RCC 7860 (cell line): ENCODE measurements at regions not wholly inside any gene's neighbourhood (a gene's known extent, or its start where the extent isn't known, plus 50 kb on each side); places are given as distances from the start of the nearest gene placed in this dataset.

Experiments used
- DNase-seq: peaks from one replicate; pipeline ENCODE4 v3.0.0-alpha.2; 2015; ENCODE audit warnings: low spot score
- FAIRE-seq: peaks from 2 replicates; lab custom pipeline; 2012; peaks lifted over from hg19 to GRCh38; lab: Jason Lieb, UNC

DNA sequence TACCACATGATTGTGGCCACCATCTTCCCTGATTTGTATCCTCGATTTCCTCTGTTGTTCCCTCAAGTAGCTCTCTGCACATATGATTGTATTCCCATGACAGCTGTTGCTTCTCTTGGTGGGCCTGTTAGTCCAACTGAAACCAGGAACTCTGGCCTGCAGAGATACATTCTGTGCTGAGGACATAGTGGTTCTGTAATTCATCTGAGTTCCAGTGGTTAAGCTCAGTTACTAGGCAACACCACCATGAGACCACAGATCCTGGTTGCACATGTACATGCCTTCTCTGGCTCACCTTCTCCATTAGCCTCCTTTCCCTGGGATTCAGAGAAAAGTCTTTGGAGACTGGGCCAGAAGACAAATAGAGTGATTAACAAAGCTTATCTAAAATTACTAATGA, 172.1 kb upstream of the SLC7A11 start:
- no peak for DNase-seq
- FAIRE-seq: no peak

DNA sequence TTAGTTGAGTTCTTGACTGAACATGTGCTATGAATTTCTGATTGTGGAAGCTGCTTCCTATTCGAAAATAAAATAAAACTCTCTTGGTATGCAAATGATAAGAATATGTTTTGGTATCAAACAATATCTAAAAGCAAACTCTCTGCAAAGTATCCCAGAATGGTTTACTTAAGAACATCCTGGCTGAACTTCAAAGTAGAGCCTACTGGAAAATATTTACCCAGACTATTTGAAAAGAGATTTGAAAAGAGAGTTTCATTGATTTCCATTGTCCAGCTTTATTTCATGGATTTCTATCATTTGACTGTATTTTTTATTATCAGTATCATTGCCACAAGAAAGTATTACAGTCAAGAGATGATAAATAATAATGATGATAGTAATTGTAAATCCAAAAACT, 171.1 kb upstream of the SLC7A11 start:
- no peak for FAIRE-seq

DNA sequence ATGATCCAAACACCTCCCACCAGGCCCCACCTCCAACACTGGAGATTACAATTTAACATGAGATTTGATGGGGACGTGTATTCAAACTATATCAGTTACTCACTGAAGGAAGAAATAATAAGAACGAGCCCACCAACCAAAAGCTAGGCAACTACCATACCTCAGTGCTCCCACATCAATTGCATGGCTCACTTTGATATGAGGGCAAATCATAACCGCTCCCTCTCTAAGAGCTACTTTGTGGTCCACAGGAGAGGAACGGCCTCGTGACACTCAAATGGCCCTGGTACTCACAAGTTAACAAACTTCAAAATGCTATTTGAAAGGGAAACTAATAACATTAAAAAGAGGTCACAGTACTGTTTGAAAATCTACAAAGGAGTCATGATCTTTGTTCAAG, 170.7 kb upstream of the SLC7A11 start:
- DNase-seq: no peak

More for the DNA sequence above, 171.1 kb upstream of the SLC7A11 start:
- no peak for DNase-seq

DNA sequence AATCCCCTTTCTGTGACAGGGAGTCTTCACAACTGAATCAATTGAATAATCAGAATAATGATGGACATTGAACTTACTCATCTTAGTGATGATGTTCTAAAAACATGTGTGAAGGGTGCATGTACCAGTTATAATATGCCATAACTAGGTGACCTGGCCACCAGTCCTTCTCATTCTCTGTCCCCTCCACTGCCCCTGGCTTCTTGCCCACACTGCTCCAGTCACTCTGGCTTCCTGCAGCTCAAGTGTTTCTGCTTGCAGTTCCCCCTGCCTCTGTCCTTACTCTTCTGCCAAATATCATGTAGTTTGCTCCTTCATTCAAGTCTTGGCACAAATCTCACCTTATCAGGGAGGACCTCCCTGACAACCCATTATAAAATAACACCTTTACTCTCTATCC, 168.1 kb upstream of the SLC7A11 start:
- no peak for DNase-seq
- no peak for FAIRE-seq

More for the DNA sequence above, 170.7 kb upstream of the SLC7A11 start:
- no peak for FAIRE-seq

DNA sequence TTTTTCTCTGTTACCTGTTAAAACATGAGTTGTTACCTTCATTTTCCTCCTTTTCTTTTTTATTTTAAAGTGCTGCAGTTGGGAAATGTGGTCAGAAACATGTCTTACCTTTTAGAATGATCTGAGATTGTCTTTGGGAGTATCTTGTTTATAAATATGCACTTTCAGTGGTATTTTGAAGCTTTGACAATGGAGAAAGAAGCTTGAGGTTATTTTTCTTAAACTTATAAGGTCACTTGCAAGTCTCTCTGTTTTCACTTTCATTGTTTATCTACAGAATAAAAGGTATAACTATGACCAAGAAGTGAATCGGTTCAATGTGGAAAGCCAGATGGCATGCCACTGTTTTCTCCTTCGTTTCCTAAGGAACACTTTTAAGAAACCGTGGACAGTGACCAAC, 167.5 kb upstream of the SLC7A11 start:
- FAIRE-seq (no peak), DNase-seq (no peak)

DNA sequence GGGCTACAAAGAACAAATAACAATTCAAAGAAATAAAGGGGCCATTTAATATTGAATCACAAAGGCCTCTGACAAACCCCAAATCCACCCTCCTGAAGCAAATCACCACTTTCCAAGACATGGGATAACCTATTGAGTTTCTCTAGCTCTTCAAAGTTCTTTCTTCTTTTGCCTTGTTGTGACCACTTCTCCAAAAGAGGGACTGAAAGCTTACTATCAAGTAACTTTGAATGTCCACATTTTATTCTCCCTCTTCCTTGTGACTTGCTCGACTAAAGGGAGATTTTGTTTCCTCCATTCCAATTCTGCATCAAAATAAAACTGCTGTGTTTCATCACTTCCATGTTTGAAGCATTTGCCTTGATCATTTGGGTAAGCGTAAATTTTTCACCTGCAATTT, 166.6 kb upstream of the SLC7A11 start:
- DNase-seq (no peak), FAIRE-seq (no peak)

DNA sequence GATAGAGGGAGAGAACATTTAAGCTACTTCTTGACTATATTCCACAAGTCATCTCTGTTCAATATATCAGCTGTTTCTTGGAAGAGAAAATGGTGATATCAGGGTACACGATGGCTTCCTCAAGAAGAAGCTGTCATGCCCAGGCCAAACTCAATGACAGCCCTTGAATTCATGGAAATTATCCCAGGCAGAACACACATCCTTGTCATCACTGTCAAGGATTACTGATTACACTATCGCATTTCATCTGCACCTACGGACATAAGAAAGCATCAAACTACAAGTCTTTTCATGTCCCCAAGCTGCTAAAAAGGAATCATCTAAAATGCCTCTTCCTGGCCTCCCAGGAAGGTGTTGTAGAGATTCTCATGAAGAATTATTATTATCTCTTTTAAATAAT, 165.2 kb upstream of the SLC7A11 start:
- DNase-seq (no peak), FAIRE-seq (no peak)

DNA sequence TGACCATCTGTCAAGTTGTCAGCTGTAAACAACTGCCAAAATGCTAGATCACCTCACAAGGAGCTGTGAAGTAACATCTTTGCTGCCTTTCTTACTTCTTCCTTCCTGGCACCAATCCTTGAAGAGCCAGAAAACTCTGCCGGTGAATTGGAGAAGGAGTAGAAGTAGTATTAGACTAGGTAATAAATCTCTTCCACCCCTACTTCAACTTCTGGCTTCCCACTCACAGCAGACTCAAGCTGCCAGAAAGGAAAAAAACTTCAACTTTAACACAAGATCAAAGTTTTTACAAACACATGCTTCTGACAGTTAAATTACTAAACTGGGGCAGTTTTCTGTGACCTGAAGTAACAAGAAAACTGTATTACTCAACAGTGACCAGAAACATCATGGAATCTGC, 164.7 kb upstream of the SLC7A11 start:
- no peak for FAIRE-seq
- DNase-seq: no peak

DNA sequence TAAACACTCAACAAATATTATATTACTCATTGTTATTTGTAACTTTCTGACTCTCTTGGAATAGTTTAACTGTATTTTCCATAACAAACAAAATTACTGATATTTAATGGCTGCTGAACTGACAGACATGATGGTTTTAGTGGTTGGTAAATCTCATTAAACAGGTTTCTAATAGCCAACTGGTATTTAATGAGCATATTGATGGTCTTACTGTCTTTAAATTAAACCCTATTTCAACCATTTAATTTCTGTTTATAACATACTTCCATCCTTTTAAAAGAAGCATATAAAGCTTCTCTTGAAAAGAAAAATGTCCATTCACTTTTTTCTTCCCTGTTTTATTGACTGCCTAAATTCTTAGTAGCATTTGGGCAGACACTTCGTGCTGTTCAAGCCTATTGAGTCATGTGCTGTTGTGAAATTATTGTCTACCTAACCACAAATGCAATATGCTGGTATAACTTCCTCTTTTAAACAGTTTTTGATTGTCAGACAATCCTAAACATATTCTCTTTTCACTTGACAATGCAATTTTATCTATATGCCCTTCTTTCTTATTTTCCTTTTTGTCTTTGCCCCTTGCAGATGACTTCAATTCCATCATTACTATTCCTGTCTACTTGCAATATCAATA, 163.9 kb upstream of the SLC7A11 start:
- FAIRE-seq: no peak
- DNase-seq: no peak

DNA sequence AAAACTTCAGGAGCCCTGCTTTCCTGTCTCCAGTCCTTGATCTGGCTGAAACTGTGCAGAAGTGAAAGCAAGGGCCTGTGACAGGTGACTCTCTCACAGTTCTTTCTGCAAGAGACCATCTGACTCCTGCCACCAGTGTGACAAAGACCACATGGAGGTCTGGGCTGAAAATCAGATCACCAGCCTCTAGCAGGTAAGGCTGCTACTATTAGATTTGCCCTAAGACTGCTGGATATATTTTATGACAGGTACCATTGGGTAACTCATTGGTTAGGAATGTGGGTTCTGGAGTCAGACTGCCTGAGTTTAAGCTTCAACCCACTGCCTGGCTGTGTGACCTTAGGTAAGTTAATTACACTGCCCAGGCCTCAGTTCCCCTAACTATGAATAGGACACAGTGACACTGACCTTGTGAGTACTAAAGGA, 163.3 kb upstream of the SLC7A11 start:
- DNase-seq (peak; percentile 20), FAIRE-seq (no peak)

DNA sequence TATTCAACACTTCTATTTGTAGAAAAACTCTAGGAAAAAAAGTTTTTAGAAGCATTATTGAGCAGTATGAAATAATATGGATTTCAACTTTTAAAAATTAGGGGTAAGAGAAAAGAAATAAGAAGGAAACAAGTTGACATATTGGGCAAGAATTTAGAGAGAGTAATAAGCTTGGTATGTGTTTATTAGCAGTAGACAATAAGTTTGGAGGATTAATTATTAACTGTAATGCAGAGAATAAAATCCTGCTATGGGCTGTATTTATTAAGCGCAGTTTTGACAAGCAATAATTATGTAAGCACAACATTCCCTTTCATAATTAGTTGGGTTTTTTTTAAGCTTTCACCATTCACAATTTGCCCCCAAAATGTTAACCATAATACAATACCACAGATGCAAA, 162.7 kb upstream of the SLC7A11 start:
- FAIRE-seq: no peak
- DNase-seq: no peak

DNA sequence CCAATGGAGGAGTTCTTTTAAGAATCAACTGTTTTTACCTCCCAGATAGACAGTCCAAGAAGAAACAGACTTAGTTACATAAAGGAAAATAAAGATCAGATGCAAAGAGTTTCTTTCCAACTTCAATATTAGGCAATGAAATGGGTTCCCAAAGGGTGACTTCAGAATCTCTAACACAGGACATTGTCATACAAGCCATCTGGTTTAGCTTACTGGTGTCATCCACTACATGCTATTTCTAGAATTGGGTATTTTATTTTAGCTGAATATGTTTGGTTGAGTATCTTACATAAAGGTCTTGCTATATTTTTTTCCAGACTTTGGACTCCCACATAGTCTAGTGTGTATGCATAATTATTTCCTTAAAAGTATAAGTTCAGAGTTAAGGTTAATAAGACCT, 162.1 kb upstream of the SLC7A11 start:
- FAIRE-seq: no peak
- DNase-seq: no peak

DNA sequence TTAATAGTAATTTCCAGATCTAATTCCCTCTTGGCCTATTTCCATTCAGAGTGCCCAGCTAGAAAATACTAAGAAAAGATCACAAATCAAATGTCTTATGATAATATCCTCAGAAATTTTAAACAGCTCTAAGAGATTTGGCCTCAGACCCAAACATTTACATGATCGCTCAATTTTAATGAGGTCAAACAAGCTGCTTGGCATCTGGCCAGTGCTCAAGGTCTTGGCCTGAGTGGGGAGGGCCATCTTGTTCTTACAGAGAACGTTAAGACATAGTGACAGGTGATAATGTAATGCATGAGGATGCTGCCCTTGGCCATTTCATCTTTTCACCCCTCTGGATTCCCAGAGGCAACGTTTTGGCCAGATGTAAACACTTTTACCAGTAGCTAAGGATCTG, 159.2 kb upstream of the SLC7A11 start:
- no peak for FAIRE-seq

DNA sequence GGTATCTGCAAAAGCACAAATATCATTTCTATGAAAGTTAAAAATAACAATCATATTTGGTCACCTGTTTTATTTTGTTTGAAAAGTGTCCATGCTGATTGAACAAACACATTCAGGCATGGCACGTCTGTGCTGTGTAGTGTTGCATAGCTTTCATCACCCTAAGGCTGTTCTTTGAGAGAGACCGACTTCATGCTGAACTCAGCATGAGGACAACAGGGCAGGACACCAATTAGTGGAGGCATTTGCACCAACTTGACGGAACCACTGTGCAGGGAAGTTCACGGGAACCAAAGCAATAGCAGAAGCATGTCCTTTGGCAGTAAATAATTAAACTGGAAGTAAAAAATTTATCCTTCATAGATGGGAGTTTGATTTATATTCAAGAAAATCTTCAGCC, 158.4 kb upstream of the SLC7A11 start:
- DNase-seq (no peak), FAIRE-seq (no peak)

More for the DNA sequence above, 159.2 kb upstream of the SLC7A11 start:
- DNase-seq: no peak

DNA sequence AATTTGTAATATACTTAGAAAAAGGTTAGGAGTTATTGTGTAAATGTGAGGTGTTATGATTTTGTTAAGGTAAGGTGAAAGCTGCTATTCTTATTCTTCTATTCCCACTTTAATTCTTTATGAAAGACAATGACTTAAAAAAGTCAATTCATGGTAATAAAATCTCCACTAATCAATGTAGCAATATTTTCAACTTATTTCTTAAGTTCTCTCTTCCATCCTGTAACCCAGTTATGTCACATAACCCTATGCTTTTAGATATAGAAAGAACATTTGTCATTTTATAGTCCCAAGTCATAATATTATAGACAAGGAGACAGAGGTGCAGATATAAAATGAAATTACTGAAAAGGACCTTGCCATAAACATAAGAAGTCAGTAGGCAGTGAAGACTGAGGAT, 157.9 kb upstream of the SLC7A11 start:
- no peak for FAIRE-seq

DNA sequence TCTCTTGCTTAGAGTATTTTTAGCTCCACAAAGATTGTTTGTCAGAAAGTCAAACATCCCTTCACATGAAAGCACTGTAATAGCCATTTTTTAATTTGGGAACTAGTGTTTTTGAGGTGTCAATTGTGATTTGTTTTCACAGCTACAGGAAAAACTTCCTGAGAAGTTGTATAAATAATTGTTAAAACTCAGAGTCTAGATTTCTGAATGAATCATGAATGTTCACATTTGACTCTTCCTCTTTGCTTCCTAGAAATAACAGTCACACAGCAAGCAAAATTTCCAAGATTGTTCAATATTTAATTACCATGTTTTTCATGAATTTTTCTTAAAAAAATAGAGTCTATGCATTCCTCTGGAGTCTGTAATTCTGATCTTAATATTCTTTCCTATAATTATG, 156.9 kb upstream of the SLC7A11 start:
- FAIRE-seq: no peak
- no peak for DNase-seq

More for the DNA sequence above, 157.9 kb upstream of the SLC7A11 start:
- DNase-seq: no peak

DNA sequence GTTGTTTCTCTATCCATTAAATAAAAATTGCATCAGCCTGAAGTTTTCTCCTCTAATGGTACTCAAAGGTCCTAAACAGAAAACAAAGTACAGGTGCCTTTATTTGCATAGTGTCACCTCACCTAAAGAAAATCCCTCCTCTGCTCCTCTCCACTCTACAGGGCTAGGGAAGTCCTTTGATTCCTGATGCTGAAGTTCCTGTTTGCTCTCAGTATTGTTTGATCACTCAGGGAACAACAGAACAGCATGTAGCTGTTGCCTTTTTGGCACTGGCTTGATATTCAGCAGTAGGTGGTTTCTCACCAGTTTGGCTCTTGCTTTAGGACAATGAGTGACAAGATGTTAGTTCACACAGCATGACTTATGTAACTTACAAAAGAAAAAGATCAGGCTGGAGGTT, 156.2 kb upstream of the SLC7A11 start:
- no peak for DNase-seq
- no peak for FAIRE-seq

DNA sequence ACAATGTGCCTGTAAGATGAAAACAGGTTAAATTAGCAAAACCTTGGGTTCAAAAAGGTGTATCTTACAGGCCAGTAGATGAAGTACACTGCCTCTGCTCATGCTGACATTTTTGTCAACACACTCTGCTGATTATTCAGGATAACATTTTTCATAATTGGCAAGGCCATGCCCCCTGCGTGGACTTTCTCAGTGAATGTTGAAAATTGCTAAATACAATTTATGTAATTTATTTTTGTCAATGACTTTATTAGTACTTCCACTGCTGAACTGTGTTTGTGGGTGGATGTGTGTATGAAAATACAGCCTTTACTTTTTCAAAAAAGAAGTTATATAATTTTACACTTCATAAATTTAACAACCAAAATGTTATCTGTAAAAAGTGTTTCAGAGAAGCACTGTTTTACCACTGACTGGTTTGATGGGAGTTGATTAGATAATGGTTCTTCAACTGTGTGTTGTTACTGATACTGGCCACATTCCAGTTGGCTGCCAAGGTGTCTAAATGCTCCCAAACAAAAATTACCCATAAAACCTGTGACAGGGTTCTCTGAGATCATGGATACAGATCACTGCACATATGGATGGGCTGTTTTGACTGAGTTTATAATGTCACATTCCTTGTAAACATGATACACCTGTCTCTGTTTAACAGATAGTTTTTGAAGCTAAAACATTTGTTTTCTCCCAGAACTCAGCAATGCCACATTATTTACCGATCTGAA, 151.9 kb upstream of the SLC7A11 start:
- DNase-seq (no peak), FAIRE-seq (no peak)

DNA sequence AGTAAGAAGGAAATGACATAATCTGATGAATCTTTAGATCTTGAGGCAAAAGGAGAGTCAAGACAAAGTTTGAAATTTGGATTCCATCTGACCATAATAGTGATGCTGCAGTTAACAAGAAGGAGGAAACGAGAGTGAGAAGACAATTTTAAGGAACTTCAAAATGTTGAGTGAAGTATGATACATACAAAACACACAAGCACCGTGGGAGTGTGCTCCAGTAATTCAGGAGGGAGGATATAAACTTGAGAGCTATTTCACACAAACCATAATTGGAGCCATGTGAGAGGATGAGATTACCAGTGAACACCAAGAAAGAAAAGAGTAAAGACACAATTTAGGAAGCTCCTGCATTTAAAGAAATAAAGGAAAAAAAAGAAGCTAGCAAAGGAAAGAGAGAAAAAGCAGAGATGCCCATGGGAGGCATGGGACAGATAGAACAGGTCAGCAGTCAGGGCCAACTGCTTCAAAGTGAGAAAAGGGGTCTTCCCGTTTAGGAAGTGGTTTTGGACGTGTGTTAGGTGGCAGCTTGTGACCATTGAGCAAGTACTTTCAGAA, 150.7 kb upstream of the SLC7A11 start:
- FAIRE-seq (no peak), DNase-seq (no peak)

DNA sequence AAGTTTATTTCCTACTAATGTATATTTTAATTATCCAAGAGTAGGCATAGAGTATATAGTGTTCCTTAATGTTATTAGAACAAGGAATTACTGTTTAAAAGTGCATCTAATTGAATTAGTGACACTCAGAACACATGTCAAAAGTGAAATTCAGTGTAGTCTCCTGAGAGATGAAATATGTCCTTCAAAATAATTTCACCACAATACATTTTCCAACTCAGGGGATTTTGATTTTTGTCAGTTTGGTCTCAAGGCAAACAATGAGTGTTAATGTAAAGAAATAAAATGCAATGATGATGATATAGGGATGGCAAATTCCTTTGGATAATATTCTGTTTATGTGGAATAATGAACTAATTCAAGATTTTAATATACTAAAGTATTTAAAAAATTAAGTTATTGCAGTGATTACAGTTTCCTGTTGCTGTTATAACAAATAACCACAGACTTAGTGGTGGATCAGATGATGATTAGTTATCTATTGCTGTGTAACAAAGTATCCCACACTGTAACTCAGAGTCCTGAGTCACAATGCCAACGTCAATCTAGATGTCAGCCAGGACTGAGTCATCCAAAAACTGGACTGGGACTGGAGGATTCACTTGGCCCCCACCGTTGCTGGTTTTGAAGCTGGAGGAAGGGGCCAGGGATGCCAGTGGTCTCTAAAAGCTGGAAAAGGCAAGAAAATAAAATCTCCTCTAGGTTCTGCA, 148.0 kb upstream of the SLC7A11 start:
- peak; percentile 34 for FAIRE-seq
- peak; percentile 33 for DNase-seq

DNA sequence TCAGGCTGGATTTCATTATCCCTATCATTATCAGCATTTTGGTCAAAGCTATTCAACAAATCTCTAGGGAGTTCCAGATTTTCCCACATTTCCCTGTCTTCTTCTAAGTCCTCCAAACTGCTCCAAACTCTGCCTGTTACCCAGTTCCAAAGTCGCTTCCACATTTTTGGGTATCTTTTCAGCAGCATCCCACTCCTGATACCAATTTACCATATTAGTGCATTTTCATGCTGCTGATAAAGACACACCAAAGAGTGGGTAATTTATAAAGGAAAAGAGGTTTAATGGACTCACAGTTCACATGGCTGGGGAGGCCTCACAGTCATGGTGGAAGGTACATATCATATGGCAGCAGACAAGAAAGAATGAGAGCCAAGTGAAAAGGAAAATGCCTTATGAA, 132.8 kb upstream of the SLC7A11 start:
- no peak for FAIRE-seq
- DNase-seq: no peak

DNA sequence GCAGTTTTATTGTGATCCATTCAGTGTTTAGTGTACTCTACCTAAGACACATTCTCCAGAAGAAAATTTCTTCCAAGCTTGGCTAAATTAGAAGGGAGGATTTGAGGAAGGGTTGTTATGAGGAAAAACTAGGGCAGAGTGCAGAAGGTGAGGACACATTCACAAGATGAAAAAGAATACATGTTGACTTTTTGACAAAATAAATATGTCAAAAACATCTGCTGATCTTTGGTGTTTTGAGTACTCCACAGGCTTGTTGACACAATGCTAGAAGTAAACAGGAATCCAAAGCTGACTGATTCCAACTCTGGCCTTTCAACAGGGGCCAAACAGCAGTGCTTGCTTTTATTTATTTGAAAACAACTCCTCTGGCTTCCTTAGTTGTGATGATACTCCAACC, 125.8 kb upstream of the SLC7A11 start:
- DNase-seq (no peak), FAIRE-seq (no peak)
